ENCODE measurements at regions not wholly inside any gene's neighbourhood (a gene's known extent, or its start where the extent isn't known, plus 50 kb on each side); places are given as distances from the start of the nearest gene placed in this dataset.
"Not testable (repeated sequence)": the region's sequence is repeated elsewhere in the genome, so short reads cannot be mapped to it uniquely, and the experiment has no call there.

- no peak for DNase-seq
Measured at GRCh38 chr9:7615344-7615743, 184.2 kb downstream of the DMAC1 start.

DNA sequence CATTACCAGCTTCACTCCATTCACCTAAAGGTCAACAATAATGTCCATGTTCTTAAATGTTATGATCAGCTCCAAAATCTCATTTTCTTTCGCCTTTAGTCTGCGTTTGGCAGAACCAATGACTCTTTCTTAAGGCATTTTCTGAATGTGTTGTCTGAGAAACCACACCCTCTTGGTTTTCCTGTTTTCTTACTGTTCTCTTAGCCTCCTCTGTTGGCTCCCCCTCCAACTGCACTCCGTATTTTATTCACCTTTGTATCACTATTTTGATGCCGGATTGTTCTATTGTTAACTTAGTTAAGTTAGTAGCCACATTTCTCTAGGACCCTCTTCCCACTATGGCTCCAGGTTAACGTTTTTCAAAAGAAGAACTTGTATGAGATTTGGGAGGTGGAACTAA is 185.6 kb downstream of the DMAC1 start:
- DNase-seq, result no peak

GRCh38 chr9:7608261-7608660 is 191.3 kb downstream of the DMAC1 start:
- no peak for DNase-seq

DNA sequence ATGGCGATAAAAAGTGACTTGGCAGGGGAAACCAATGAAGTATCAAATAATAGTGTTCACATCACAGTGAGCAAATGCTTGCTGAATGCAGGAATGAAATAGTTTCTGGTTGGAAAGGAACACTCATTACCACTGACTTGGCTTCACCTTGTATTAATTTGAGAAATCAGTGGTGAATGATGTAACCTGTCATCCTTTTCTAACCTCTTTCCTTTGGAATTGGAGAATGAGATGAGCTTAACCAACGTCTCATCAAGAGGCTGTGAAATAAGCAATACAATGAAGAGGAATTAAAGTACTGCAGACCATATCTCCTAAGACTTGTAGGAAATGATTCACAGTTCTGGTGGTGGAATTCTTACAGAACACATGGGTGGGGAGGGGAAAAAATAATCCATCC is 192.2 kb downstream of the DMAC1 start:
- DNase-seq, result no peak

- DNase-seq, result no peak
Measured at GRCh38 chr9:7606591-7606990, 193.0 kb downstream of the DMAC1 start.

DNA sequence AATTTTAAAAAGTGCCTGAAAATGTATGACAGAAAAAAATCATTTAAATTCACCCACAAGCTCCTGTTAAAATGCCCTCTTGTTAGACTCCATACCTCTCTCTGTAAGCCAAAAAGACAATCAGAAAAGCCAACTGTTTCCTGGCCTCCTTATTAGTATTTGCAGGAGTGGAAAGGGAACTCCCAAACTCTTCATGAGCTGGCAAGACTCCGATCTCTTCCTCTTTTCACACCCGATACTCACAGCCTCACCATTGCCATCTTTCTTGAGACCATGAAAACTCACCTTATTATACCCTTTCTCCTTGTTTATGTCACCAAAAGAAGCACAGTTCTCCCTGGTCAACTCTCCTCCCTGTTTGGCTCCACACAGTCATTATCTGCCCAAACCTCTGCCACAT is 197.8 kb downstream of the DMAC1 start:
- DNase-seq, result no peak

GRCh38 chr9:7597716-7598115 is 201.9 kb downstream of the DMAC1 start:
- no peak for DNase-seq

GRCh38 chr9:7592321-7593316 is 207.0 kb downstream of the DMAC1 start:
- DNase-seq, result no peak

DNA sequence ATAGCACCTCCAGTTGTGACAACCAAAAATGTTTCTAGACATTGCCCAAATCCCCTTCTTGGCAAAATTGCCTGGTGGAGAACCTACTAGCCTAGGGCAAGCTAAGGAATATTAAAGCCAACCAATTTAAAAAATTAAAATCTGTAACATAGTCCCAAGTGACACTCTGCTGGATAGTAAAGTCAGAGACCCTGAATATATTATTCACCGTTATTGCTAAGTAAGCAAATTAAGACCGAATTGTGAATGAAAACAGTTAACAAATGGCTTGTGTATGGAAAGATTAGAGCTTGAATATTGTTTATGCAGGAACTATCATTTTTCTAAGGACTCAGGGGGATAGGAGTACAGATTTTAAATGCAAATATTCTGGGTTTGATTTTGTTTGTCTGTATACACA is 208.1 kb downstream of the DMAC1 start:
- no peak for DNase-seq

DNA sequence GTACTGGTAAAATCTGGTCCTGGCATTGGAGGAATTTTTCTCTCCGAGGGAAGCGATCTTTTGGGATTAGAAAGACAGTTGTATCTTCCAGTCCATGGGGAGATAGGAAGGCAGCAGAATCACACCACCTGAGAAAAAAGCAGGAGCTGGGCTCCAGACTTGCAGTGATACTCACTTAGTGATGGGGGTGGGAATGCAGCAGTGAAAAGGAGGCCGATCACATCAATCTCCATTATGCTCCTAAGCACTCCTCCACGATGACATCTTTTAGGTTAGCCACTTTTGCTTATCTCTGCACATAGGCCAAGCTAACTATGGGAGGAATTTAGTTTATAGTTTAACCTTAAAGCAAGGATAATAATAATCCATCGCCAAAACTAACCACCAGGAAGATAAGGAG is 219.0 kb downstream of the DMAC1 start:
- DNase-seq, result no peak

DNA sequence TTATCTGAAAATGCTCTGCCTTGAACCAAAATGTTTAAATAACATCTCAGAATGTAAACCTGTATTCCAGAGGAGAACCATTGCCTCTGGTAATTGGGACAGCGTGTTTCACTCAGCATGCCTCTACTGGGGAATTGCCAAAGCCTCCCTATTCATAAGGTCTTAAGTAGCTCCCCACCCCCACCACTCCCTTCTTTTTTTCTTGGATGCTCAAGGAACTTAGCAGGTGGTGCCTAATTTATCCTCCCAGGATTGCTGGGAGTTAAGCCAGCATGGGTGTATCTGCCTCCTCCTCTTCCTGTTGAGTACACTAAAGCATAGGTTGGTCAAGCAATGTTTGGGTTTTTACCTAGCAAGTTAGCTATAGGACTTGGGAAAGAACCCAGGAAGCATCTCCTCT is 220.2 kb downstream of the DMAC1 start:
- no peak for DNase-seq

DNA sequence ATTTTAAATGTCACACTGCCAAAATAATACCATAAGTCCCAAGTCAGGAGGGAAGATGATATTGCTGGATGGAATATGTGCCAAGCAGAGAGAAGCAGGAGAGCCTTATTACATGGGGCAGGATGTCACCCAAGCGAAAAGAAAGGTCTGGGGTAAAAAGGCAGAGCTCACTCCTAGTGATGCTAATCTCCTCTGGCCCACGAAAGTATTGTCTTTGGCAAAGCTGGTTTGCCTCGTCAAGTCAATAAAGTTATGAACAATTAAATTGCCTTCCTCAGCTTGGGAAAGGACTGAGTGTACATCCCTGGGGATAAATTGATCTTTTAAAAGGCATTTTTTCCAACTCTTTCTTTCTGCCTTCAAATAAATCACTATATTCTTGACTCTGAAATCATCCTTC is 220.6 kb downstream of the DMAC1 start:
- DNase-seq, result no peak

DNA sequence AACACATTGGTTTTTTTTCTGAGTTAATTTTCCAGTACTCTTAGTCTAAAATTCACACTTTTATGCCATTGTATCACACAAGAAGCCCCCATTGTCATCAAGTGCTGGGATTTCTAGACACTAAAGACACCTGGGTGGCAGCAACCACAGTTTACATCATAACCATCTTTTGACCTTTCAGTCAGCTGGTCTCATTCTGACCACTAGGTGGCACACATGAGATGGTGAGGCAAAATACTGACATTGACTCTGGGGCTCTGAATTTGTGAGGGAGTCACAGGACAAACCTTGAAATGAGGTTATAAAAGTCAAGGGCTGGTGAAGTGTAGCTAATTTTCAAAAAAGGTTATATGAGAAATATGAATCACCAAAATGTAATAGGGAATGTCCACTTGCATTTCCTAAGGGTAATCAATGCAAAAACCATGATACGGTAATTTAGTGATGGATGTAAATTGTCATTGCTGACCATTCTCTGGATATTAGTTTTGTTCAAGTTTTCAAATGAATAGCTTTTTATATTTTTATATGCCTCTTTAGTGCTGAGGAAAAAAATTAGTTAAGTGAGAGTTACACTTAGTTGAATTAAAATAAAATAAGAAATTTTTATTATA is 229.4 kb downstream of the DMAC1 start:
- peak in 1 of 2 experiments; percentile 4 for DNase-seq

- no peak for DNase-seq
Measured at GRCh38 chr9:7567687-7568086, 231.9 kb downstream of the DMAC1 start.

- DNase-seq, result no peak
Measured at GRCh38 chr9:7561527-7562080, 238.0 kb downstream of the DMAC1 start.

- DNase-seq, result no peak
Measured at GRCh38 chr9:7560669-7561305, 238.8 kb downstream of the DMAC1 start.

DNA sequence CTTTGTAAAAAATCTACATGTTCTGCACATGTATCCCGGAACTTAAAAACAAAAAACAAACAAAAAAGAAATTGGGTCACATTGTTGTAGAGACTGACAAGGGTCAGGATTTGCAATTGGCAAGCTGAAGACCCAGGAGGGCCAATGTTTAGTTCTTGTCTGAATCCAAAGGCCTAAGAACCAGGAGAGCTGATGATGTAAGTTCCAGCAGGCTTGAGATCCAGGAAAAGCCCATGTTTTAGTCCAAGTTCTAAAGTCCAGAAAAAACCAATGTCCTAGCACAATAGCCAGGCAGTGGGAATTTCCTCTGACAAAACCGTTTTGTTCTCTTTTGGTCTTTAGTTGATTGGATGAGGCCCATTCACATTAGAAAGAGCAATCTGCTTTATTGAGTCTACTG is 244.9 kb downstream of the DMAC1 start:
- DNase-seq, result no peak

GRCh38 chr9:7552706-7553105 is 246.9 kb downstream of the DMAC1 start:
- DNase-seq, result not testable (repeated sequence)

DNA sequence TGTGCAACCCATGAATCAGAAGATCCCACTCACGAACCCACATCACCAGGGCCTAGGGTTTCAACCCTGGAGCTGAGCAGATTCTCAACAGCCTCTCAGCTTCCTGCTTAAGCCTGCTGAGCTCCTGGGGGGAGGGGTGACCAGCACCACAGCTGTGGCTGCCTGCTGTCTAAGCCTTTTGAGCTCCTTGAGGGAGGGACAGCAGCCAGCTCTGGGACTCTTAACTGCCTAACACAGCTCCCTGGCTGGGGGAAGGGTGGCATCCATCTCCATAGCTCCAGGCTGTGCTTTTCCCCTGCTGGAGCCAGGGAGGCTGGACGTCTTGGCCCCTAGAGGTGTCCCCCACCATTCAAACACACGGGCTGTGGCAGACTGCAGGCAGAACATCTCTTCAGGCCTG is 250.3 kb downstream of the DMAC1 start:
- no peak for DNase-seq

- no peak for DNase-seq
Measured at GRCh38 chr9:7546261-7546660, 253.3 kb downstream of the DMAC1 start.

GRCh38 chr9:7545371-7546165 is 254.0 kb downstream of the DMAC1 start:
- DNase-seq, result no peak

- no peak for DNase-seq
Measured at GRCh38 chr9:7542693-7543092, 256.9 kb downstream of the DMAC1 start.

- no peak for DNase-seq
Measured at GRCh38 chr9:7542126-7542525, 257.5 kb downstream of the DMAC1 start.

Measured in SW 1271 (cell line).